NOMO-1 treated with DMSO at 0.1 percent for 48 hours (cell line): ENCODE measurements at regions not wholly inside any gene's neighbourhood (a gene's known extent, or its start where the extent isn't known, plus 50 kb on each side); places are given as distances from the start of the nearest gene placed in this dataset.
A peak's percentile ranks its signal among the peaks of the same experiment; 100 is the strongest.
"Not testable (repeated sequence)": the region's sequence is repeated elsewhere in the genome, so short reads cannot be mapped to it uniquely, and the experiment has no call there.

Source experiments
- DNase-seq: peaks from one replicate; lab custom pipeline; 2025; ENCODE audit not compliant: unreplicated experiment; lab: John Stamatoyannopoulos, UW

DNA sequence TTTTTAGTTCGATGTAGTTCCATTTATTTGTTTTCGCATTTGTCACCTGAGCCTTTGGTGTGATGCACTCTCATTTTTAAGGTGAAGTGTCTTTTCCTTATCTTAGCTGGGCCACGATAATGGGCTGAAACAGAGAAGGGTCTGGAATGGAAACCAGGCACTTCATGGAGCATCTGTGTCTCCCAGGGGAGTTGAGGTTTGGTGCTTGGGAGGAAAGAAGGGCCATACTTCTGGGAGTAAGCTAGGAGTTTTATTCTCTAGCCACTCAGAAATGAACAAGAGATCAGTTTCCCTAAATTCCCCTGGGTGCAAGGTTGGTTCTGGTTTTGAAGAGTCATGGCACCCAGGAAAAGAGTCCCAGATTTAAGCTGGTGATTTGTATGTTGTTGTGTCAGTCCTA, 179.4 kb upstream of the CXCR4 start:
- no peak for DNase-seq

- no peak for DNase-seq
These were observed 177.2 kb upstream of the CXCR4 start for GRCh38 chr2:136295168-136295567.

- DNase-seq: no peak
These were observed 173.9 kb upstream of the CXCR4 start for GRCh38 chr2:136291871-136292270.

DNA sequence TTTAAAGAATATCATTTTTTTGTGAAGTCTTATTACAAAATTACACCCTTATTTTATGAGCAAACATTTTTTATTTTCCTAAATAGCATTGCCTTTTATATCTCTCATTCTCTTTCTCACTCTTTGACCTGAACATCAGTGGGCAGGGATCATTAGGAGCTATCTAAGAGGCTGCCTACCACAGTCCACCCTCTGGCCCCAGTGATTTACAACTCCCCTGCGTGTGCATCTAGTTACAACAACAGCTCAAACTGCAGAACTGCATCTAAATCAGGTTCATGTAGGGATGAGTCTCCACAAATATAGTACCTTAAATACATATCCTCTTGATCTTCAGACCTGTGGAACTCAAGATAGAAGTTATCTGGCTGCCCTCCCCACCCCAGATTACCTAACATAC, 172.4 kb upstream of the CXCR4 start:
- no peak for DNase-seq

DNA sequence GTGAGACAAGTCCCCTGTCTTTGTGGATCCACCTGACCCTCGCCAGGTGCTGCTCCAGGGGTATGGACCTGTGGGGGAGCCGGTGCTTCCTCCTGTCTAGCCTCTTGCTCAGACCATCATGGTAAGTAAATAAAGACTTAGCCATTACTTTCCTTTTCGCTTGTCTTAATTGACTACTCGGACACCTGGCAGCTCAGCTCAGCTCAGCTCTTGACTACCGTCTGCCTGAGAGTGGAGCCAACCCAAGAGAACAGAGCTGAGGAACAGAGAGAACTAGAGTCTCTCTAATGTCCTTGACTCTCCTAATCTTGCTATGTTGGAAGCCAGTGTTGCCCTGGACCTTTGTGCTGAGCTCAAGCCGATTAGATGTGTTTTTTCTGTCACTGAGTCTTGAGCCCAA, 170.3 kb upstream of the CXCR4 start:
- DNase-seq: no peak

DNA sequence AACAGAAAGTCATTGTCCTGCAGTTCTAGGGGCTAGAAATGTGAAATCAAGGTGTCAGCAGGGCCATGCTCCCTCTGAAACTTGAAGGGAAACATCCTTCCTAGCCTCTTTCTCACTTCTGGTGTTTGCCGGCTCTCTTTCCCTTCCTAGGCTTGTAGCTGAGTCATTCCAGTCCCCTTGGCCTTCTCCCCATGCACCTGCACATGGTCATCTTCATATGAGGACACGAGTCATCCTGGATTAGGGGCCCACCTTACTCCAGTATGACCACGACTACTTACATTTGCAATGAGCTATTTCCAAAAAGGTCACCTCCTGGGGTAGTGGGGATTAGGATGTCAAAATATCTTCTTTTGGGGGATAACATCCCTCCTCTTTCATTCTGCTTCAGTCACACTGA, 168.5 kb upstream of the CXCR4 start:
- no peak for DNase-seq

DNA sequence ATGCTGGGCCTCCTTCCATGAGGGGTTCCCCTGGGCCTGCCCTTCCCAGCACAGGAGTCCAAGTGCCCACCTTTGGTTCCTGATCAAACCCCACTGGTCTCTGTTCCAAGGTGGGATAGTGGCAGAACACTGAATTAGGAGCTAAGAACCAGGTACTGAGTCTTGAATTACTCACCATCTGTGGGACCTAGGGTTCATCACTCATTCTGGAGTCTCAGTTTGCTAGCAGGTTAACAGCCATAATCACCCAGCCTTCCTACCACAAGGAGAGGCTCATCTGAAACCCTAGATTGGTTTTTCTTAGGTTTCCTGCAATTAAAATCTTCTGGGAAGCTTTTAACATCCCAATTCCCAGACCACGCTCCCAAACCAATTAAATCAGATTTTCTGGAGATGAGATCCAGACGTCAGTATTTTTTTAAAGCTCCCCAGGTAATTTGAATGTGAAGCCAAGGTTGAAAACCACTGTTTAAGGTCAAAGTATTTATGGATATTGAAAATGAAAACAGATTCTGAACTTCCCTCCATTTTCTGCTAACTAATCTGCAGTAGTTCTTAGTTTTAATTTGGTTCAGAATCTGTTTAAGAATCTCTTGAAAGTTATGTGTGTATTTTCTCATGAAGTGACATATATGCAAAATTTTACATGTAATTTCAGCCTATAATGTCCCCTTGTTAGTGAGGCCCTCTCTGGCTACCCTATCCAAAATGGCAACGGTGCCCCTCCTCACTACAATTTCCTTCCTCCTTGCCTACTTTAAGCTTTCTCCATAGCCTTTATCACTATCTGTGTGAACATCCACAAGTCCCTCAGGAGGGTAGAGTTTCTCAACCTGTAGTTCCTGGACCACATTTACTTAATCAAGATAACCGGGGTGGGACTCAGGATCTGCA, 166.5 kb upstream of the CXCR4 start:
- no peak for DNase-seq

- DNase-seq: no peak
These were observed 164.3 kb upstream of the CXCR4 start for GRCh38 chr2:136282251-136282650.

DNA sequence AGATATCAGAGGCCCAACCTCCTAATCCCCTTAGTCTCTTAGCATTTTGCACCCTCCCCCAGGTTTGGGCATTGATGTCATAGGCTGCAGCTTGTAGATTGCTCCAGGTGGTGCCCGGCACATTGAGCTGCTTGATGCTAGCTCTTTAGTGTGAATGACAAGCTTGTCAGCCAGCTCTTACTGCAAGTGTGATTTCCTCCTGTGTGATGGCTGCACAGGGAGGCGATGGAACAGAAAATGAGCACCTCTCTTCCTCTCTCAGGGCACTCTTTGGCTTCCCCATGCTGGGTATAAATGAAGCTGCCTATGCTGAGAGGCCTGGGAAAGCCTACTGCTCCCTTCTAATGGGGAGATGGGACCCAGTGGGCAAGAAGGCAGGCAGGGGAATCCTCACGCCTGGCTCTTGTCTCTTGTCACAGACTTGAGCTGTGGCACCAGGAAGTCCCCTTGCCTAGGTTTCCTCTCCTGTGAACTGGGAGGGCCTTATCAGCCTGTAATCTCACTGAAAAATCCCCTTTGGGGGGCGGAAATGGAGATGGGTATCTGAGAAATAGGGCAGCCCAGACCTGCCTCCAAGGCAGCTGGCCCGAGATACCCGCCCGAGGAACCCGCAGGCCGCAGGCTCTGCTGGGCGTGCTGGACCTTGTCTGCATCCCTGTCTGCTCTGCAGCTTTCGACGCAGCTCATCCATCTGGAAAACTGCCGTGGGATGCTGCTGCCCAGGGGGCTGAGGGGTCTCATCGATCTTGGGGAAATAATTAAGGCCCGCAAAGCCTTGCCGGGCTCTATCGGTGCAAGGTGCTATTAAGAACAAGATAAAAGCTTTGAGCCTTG, 163.5 kb upstream of the CXCR4 start:
- DNase-seq: no peak

GRCh38 chr2:136266346-136266745, 148.4 kb upstream of the CXCR4 start:
- not testable (repeated sequence) for DNase-seq

GRCh38 chr2:136259551-136259950, 141.6 kb upstream of the CXCR4 start:
- DNase-seq: no peak

- no peak for DNase-seq
These were observed 139.9 kb upstream of the CXCR4 start for GRCh38 chr2:136257893-136258292.

- peak; percentile 95 for DNase-seq
These were observed 137.9 kb upstream of the CXCR4 start for GRCh38 chr2:136255648-136256461.

DNA sequence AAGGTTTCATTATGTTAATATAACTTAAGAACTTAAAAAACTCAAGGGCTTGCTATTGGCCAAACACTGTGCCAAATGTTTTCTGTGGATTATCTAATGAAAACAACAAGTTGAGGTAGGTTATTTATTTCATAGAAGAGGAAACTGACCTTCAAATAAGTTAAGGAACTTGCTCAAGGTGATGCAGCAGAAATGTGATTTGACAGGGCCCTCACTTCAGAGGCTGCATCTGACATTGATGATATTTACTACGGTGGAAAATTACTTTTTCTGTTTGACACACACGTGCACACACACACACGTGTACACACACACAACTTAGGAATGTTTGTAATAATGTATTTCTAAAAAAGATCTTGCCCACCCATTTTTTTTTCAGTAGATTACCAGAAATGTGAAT, 137.2 kb upstream of the CXCR4 start:
- DNase-seq: no peak

- no peak for DNase-seq
These were observed 136.7 kb upstream of the CXCR4 start for GRCh38 chr2:136254681-136255080.

GRCh38 chr2:136253288-136254004, 135.5 kb upstream of the CXCR4 start:
- DNase-seq: peak; percentile 43

GRCh38 chr2:136251885-136252585, 134.1 kb upstream of the CXCR4 start:
- DNase-seq: no peak

- DNase-seq: no peak
These were observed 133.4 kb upstream of the CXCR4 start for GRCh38 chr2:136251197-136251884.

DNA sequence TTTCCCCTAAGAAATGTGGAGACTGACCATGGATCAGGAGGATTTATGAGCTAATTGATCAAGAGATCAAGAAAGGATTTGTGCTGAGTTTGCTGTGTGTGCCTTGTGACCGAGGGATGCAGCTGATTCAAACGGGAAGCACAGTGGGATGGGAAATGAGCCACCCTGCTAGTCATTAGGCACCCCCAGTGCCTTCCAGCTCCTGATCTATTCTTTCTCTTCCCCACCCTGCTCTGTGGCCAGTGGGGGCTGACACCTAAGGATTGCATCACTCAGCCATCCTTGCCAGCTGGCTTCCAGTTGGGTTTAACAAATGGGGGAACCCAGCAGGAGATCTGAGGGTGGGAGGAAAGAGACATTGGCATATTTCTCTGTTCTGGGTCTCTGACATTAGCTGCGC, 132.2 kb upstream of the CXCR4 start:
- no peak for DNase-seq
